ENCODE measurements at regions not wholly inside any gene's neighbourhood (a gene's known extent, or its start where the extent isn't known, plus 50 kb on each side); places are given as distances from the start of the nearest gene placed in this dataset.

GRCh38 chrX:112571388-112571787 lies 108.3 kb downstream of the LHFPL1 start:
- TF ChIP-seq EZH2 (IDR thresholded peaks at IDR 0.05; ENCODE audit: insufficient read depth, low read length) = no peak
- TF ChIP-seq, protein P1, sequence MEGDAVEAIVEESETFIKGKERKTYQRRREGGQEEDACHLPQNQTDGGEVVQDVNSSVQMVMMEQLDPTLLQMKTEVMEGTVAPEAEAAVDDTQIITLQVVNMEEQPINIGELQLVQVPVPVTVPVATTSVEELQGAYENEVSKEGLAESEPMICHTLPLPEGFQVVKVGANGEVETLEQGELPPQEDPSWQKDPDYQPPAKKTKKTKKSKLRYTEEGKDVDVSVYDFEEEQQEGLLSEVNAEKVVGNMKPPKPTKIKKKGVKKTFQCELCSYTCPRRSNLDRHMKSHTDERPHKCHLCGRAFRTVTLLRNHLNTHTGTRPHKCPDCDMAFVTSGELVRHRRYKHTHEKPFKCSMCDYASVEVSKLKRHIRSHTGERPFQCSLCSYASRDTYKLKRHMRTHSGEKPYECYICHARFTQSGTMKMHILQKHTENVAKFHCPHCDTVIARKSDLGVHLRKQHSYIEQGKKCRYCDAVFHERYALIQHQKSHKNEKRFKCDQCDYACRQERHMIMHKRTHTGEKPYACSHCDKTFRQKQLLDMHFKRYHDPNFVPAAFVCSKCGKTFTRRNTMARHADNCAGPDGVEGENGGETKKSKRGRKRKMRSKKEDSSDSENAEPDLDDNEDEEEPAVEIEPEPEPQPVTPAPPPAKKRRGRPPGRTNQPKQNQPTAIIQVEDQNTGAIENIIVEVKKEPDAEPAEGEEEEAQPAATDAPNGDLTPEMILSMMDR (IDR thresholded peaks at IDR 0.05; ENCODE audit: insufficient read depth, low read depth, low read length) = no peak

Data from astrocyte (in vitro differentiated cells and primary cell).